Esophagus mucosa (tissue), 1 donor: ENCODE measurements at regions not wholly inside any gene's neighbourhood (a gene's known extent, or its start where the extent isn't known, plus 50 kb on each side); places are given as distances from the start of the nearest gene placed in this dataset.
A peak's percentile ranks its signal among the peaks of the same experiment; 100 is the strongest.

Source experiments
- ATAC-seq: fragments of 200-7000 bp; cut with Tn5 transposase; one replicate; pipeline ENCODE4 v1.9.1; 2020
- donor health status: DM: yes; HTN: yes; CAD: no.

DNA sequence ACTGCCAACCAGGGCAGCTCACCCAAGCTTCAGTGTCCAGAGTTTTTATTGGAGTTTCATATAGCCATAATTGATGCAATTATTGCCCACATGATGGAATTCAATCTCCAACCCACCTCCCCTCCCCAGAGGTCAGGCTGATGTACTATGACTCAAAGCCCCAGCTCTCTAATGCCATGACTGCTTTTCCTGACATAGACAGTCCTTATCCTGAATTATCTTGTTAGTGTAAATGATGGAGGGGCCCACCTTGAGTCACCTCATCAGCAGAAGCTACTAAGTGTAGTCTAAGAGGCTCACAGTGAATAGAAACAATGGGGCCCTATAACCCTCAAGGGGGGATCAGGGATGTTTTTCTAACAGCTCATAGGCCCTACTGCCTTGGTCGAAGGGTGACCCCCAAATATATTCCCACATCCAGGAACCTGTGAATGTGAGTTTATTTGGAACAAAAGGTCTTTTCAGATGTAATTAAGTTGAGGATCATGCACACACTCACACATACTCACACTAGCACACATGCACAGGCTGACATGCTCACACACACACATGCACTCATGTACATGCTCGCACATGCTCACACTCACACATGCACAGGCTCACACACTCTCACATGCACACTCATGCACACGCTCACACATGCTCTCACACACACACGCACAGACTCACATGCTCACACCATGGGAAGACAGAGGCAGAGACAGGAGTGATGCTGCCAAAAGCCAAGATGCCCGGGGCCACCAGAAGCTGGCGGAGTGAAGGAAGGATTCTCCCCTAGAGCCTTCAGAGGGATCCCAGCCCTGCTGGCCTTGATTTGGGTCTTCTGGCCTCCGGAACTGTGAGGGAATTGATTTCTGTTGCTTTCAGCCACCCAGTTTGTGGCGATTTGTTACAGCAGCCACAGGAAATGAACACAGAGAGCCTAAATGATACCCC, 131.2 kb upstream of the SMAD3 start:
- ATAC-seq: no peak

DNA sequence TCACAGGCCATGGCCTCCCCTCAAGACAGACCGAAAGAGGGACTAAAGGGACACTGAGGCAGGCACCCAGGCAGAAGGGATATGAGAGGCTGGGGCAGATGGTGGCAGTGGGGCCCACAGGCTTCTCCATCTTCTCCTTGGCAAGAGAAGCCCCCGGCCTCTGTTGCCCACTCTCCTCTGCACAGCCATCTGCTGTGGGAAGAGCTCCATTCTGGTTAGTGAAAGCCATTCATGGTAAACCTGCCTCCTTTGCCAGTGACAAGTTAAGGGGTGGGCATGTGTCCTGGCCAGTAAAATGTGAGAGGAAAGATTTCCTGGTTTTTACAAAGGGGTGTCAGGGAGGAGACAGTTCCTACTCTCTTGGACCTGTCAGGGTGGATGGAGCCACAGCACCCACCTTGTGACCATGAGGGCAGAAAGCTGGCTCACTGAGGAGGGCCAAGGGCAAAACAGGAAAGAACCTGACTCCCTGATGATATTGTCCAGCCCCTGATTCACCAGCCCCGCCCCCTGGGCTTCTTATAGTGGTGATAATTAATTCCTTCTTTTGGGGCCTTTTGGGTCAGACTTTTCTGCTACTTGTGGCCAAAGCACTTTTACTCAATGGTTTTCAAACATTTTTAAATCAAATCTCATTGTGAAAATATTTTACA, 130.4 kb upstream of the SMAD3 start:
- no peak for ATAC-seq

DNA sequence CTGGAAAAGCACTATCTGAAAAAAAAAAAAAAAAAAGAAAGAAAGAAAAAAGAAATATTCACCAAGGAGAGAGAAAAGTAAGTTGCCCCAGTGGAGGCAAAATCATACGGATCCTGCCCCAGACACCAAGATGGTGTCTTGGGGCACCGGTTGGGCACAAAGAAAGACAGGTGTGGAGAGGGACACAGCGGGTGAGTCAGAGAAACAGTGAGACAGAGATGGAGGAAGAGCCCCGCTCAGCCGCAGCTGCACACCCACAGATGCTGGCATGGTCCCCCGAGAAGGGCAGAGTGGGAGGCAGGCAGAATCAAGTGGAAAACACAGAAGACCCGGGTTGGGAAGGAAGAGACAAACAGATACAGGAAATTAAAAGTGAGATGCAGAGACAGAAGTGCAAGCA, 129.7 kb upstream of the SMAD3 start:
- ATAC-seq: no peak

- no peak for ATAC-seq
These were observed 129.1 kb upstream of the SMAD3 start for GRCh38 chr15:66936109-66936860.

DNA sequence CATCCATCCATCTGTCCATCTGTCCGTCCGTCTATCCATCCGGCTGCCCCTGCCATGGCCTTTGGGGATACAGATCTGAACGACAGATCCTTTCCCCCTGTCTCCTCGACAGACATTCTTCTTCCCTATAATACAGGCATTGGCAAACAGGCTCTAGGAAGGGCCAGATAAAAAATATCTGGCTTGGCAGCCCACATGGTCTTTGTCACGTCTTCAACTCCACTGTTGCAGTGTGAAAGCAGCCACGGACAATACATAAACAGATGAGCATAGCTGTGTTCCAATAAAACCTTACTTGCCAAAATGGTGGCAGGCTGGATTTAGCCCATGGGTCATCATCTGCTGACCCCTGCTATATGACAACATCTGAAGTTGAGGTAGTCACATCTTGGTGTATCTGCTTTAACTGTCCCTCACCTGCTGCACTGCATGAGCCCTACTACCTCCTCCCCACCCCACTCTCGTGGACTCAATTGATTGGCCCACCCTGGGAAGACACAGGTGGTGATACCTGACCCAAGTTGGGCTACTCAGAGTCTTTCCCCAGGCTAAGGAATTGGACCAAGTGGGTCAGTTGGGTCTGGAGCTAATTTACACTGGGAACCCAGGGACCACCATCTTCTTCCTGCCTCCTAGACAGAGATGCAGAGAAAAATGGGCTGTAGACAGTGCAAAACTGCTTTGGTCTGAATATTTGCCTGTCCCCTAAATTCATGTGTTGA, 128.4 kb upstream of the SMAD3 start:
- no peak for ATAC-seq

- no peak for ATAC-seq
These were observed 127.8 kb upstream of the SMAD3 start for GRCh38 chr15:66937588-66937987.

- ATAC-seq: no peak
These were observed 127.1 kb upstream of the SMAD3 start for GRCh38 chr15:66938114-66938830.

DNA sequence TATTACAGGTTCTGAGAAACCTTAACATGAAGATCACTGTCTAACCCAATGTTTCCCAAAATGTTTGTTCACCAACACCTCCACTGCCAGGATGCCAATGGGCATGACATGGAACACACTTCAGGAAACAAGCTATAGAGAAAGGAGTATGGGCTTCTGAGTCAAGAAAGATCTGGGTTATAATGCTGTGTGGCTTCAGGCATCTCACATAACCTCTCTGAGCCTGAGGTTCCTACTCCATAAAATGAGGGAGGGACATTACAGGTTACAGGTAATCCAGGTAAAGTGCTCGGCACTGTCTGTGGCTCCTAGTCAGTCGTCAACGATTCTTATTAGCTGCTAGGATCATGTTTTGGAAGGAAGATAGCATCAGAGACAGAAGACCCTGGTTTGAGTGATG, 126.4 kb upstream of the SMAD3 start:
- no peak for ATAC-seq

GRCh38 chr15:66939451-66940023, 125.9 kb upstream of the SMAD3 start:
- no peak for ATAC-seq

- ATAC-seq: peak; percentile 42
These were observed 125.0 kb upstream of the SMAD3 start for GRCh38 chr15:66940368-66940767.

GRCh38 chr15:66941108-66941711, 124.2 kb upstream of the SMAD3 start:
- ATAC-seq: no peak

GRCh38 chr15:66941791-66942190, 123.6 kb upstream of the SMAD3 start:
- no peak for ATAC-seq

GRCh38 chr15:66942649-66943390, 122.6 kb upstream of the SMAD3 start:
- ATAC-seq: no peak

- ATAC-seq: peak; percentile 66
These were observed 121.8 kb upstream of the SMAD3 start for GRCh38 chr15:66943456-66944095.

DNA sequence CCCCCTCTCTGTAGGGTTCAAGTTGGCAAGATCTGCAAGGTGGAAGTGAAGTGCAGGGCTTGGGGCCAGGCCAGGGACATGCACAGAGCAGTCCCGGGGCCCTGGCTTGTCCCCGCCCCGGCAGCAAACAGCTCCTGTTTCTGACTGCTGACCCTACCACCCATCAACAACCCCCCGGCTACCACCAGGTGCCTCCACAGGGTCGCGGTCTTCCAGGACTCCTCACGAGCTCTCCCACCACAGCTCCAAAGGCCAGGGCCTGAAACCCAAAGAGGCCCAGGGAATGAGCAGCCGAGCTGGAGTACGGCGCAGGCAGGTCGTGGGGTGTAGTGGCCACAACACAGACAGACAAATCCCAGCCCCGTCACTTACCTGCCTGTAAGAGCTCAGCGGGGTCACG, 121.3 kb upstream of the SMAD3 start:
- ATAC-seq: no peak

- ATAC-seq: no peak
These were observed 120.1 kb upstream of the SMAD3 start for GRCh38 chr15:66945286-66945685.

DNA sequence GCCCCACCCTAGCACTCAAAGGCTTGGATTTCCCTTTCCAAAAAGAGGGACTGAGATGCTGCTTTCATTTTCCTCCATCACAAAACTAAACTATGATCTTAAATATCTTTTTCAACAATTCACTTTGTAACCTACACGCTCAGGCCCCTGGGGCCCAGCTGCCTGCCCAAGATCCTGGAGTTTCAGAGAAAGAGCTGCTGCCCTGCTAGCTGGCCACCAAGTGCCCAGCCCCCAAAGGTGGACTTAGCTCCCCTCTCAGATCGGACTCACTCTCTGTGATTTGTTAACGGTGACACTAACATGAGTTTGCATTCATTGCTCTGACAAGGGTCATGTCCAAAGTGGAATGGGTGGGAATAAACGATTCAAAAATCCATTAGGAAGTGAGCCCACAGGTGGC, 119.6 kb upstream of the SMAD3 start:
- ATAC-seq: no peak

- peak; percentile 54 for ATAC-seq
These were observed 118.7 kb upstream of the SMAD3 start for GRCh38 chr15:66946578-66947164.

- ATAC-seq: no peak
These were observed 117.9 kb upstream of the SMAD3 start for GRCh38 chr15:66947471-66947870.
